KMS-11 (cell line): ENCODE measurements at regions not wholly inside any gene's neighbourhood (a gene's known extent, or its start where the extent isn't known, plus 50 kb on each side); places are given as distances from the start of the nearest gene placed in this dataset.

Source experiments
- H2AFZ ChIP-seq: fragments of 200-600 bp; sonication (generic); 2 replicates; pipeline ENCODE4 v1.6.1; 2016; ENCODE audit warnings: antibody characterized with exemption, mixed run types, low read depth
- H3K27ac ChIP-seq: fragments of 200-600 bp; sonication (generic); 2 replicates; pipeline ENCODE4 v1.6.1; 2016; ENCODE audit warnings: mild to moderate bottlenecking, mixed run types
- H3K27me3 ChIP-seq: fragments of 200-600 bp; sonication (generic); 2 replicates; pipeline ENCODE4 v1.6.1; 2017; ENCODE audit warnings: mild to moderate bottlenecking, low read depth, mixed run types, moderate library complexity; ENCODE audit not compliant: insufficient read depth
- H3K36me3 ChIP-seq: fragments of 200-600 bp; sonication (generic); 2 replicates; pipeline ENCODE4 v1.6.1; 2017; ENCODE audit warnings: mild to moderate bottlenecking, mixed run types; ENCODE audit not compliant: insufficient read depth
- H3K4me1 ChIP-seq: fragments of 200-600 bp; sonication (generic); 2 replicates; pipeline ENCODE4 v1.6.1; 2016; ENCODE audit warnings: mild to moderate bottlenecking, low read depth, mixed run types; ENCODE audit not compliant: poor library complexity, severe bottlenecking
- H3K4me2 ChIP-seq: fragments of 200-600 bp; sonication (generic); 2 replicates; pipeline ENCODE4 v1.7.0; 2016; ENCODE audit warnings: mild to moderate bottlenecking, mixed run types
- H3K4me3 ChIP-seq: fragments of 200-600 bp; sonication (generic); IDR thresholded peaks from 2 replicates; pipeline ENCODE4 v1.6.1; 2017; ENCODE audit warnings: low read depth, low read length, mixed read lengths; ENCODE audit not compliant: insufficient read depth
- H3K79me2 ChIP-seq: fragments of 200-600 bp; sonication (generic); 2 replicates; pipeline ENCODE4 v1.6.1; 2016; ENCODE audit warnings: low read depth, mixed run types; ENCODE audit not compliant: insufficient read depth
- H3K9ac ChIP-seq: fragments of 200-600 bp; sonication (generic); 2 replicates; pipeline ENCODE4 v1.6.1; 2016; ENCODE audit warnings: mild to moderate bottlenecking, mixed run types
- H4K20me1 ChIP-seq: fragments of 200-600 bp; sonication (generic); 2 replicates; pipeline ENCODE4 v1.6.1; 2016; ENCODE audit warnings: mild to moderate bottlenecking, mixed run types; ENCODE audit not compliant: insufficient read depth
- CTCF ChIP-seq: fragments of 200-600 bp; sonication (generic); conservative IDR thresholded peaks from 2 replicates; pipeline ENCODE4 v1.6.1; 2017; ENCODE audit warnings: low read depth, mild to moderate bottlenecking, antibody characterized with exemption, low read length, moderate library complexity, mixed read lengths

- Histone ChIP-seq H2AFZ (no peak overlapping the region), H3K79me2 (no peaks in the 10 kb centered on the region), H3K4me1 (no peaks in the 10 kb centered on the region), H3K27ac (no peak overlapping the region), H3K27me3 (no peaks in the 10 kb centered on the region), H4K20me1 (no peaks in the 10 kb centered on the region), H3K4me3 (no peak overlapping the region), H3K36me3 (no peaks in the 10 kb centered on the region), H3K4me2 (no peak overlapping the region), H3K9ac (no peak overlapping the region)
- TF ChIP-seq CTCF = no peak
Observed at GRCh38 chr2:216279459-216279858, 92.8 kb downstream of the MARCHF4 start.

- Histone ChIP-seq H3K79me2 (no peaks in the 10 kb centered on the region), H3K36me3 (no peaks in the 10 kb centered on the region), H3K4me2 (no peak overlapping the region), H3K4me3 (no peak overlapping the region), H4K20me1 (no peaks in the 10 kb centered on the region), H2AFZ (no peak overlapping the region), H3K27me3 (no peaks in the 10 kb centered on the region), H3K27ac (no peak overlapping the region), H3K4me1 (no peaks in the 10 kb centered on the region), H3K9ac (no peak overlapping the region)
- no peak for TF ChIP-seq CTCF
Observed at GRCh38 chr2:216279031-216279430, 93.3 kb downstream of the MARCHF4 start.

GRCh38 chr2:216275890-216276289 is 96.4 kb downstream of the MARCHF4 start:
- no peaks in the 10 kb centered on the region for H3K36me3 ChIP-seq
- no peak overlapping the region for H3K27ac ChIP-seq
- no peaks in the 10 kb centered on the region for H3K4me1 ChIP-seq
- H3K9ac ChIP-seq = no peak overlapping the region
- H3K4me3 ChIP-seq = no peak overlapping the region
- H2AFZ ChIP-seq = no peak overlapping the region
- H3K4me2 ChIP-seq = no peak overlapping the region
- no peak for TF ChIP-seq CTCF
- H4K20me1 ChIP-seq = no peaks in the 10 kb centered on the region
- H3K79me2 ChIP-seq = no peaks in the 10 kb centered on the region
- H3K27me3 ChIP-seq = no peaks in the 10 kb centered on the region

- Histone ChIP-seq H3K27ac (no peak overlapping the region), H3K4me3 (no peak overlapping the region), H4K20me1 (no peaks in the 10 kb centered on the region), H3K27me3 (no peaks in the 10 kb centered on the region), H2AFZ (no peak overlapping the region), H3K4me1 (no peaks in the 10 kb centered on the region), H3K4me2 (no peak overlapping the region), H3K9ac (no peak overlapping the region), H3K36me3 (no peaks in the 10 kb centered on the region), H3K79me2 (no peaks in the 10 kb centered on the region)
- TF ChIP-seq CTCF = no peak
Observed at GRCh38 chr2:216274194-216274840, 98.0 kb downstream of the MARCHF4 start.
